Right ventricle myocardium inferior (tissue), 1 donor: ENCODE measurements at regions not wholly inside any gene's neighbourhood (a gene's known extent, or its start where the extent isn't known, plus 50 kb on each side); places are given as distances from the start of the nearest gene placed in this dataset.
A peak's percentile ranks its signal among the peaks of the same experiment; 100 is the strongest.

ENCODE experiments used
- ATAC-seq: fragments of 200-7000 bp; cut with Tn5 transposase; one replicate; pipeline ENCODE4 v1.9.1; 2020; ENCODE audit warnings: mild to moderate bottlenecking, moderate library complexity
- DNase-seq: peaks from one replicate; pipeline ENCODE4 v3.0.0; 2021; ENCODE audit errors: missing footprints
- intact Hi-C: fragments of 100-400 bp; cut with DNase I; formaldehyde crosslinking; loops from one replicate; pipeline ENCODE4 v1.11.0; 2022
- donor health status: DM: no; HTN: yes; CAD: no; lungs with severe emphysema.

DNA sequence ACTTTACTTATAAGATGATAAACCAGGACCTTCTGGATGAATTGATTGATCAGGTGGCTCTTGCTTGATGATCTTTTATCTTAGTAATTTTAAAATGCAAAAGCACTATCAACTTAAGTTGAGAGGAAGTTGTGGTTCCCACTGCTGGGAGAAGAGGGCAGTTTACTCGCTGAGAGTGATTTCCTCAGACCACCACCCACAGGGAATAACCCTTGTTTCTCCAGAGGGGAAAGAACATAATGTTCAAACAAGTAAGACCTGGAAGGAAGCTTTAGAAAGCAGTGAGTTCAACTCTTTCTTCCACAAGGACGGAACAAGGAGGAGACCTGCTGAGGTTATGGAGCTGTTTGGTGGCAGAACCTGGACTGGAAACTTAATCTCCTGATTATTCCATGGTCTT, 138.7 kb downstream of the FAM204A start:
- intact Hi-C loops = no loop called here
- no peak for DNase-seq
- no peak for ATAC-seq

DNA sequence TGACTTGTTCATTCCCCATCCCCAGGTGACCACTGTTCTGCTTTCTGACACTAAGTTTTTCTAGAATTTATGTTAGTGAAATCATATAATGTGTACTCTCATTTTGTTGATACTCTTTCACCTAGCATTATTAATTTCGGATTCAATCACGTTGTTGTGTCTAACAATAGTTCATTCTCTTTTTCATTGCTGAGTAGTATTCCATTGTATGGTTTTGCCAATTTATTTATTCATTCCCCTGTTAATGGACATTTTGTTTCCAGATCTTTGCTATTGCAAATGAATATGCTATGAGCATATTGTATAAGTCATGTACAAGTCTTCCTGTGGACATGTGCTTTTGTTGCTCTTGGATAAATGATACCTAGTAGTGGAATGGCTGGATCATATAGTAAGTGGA, 146.4 kb downstream of the FAM204A start:
- intact Hi-C loops = no loop called here
- DNase-seq (no peak), ATAC-seq (no peak)

DNA sequence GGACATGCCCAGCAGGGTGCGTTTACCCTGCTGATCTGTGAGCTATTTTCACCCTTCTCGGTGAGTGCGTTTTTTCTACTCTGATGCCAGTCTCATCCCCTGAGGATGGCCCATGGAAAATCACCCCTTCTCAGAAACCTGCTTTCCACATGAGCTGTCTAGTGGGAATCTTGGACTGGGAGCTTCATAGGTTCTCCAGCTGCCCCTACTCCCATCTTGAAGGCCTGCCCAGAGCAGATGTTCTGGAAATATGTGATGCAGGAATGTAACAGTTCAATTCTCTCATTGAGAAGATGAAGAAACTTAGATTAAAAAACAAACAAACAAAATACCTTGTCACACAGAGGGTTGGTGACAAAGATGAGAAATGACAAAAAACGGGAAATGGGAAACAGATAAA, 146.9 kb upstream of the RAB11FIP2 start:
- intact Hi-C loops = no loop called here
- ATAC-seq (no peak), DNase-seq (no peak)

DNA sequence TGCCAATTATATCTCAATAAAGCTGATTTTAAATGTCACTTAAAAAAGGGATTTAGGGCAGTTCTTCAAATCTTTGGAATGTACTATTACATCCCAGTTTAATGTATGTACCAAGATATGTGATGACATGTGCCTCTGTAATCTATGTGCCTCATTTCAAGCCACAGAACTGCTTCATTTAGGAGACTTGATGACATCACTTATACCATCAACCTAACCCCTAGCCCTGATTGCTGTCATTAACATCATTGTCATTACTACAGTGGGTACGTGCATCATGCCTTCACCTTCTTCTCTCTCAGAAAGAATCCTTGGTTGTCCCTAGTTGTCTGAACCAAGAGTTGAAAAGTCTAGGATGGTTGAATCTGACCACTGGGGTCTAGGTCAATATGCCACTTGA, 134.3 kb upstream of the RAB11FIP2 start:
- intact Hi-C loops = no loop called here
- ATAC-seq (no peak), DNase-seq (no peak)

DNA sequence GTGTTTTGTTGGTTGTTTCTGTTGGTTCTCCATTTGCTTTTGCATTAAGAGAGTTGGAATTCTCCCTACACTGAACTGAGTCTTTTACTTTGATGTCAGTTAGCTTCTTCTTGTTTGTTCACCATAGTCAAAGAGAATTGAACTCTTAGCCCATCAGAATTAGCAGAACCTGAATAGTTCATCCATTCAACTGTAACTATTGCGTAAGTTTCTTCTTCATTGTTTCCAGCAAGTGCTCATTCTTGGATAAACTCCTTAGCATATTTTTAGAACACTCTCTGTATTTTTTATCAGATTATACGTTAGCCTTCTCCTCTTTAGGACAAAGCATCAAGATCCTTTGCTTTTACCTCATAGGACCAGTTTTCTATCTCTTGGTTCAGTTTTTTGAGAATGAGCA, 128.4 kb upstream of the RAB11FIP2 start:
- intact Hi-C loops = no loop called here

DNA sequence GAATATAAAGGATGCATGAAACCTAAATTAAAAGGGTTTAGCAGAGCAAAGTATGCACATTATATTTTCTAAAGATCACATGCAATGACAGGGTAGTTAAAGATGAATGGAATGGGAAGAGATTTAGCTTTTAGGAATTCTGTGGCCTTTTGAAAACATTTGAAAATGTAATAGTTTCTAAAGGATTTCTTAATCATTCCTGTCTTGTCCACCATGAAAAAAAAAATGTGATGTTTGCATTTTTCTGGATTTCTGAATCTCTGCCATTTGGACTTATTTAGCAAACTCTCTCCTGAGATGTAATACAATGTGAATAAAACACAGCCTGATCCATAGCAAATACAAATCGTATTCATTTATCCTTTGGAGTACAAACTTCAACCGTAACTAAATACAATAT, 126.6 kb upstream of the RAB11FIP2 start:
- ATAC-seq = no peak
- DNase-seq = no peak
- intact Hi-C loops = no loop called here

More for the DNA sequence above, 128.4 kb upstream of the RAB11FIP2 start:
- no peak for ATAC-seq
- DNase-seq = no peak

DNA sequence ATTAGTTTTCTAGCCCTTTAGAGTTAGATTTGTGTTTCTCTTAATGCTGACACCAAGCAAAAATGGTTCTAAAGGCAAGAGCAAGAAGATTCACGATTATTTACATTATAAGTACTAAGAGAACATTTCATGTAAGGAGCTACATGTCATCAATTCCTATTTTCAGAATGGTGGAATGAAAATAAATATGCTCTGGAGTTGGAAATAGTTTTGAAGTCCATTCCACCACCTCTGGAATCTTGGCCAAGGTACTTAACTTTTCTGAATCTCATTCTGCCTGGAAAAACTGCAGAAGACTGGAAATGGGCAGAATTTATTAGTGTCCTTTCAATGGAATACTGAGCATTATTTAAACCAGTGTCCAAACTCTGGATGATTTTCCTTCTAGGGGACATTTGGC, 125.1 kb upstream of the RAB11FIP2 start:
- intact Hi-C loops = no loop called here
- ATAC-seq (no peak), DNase-seq (no peak)

DNA sequence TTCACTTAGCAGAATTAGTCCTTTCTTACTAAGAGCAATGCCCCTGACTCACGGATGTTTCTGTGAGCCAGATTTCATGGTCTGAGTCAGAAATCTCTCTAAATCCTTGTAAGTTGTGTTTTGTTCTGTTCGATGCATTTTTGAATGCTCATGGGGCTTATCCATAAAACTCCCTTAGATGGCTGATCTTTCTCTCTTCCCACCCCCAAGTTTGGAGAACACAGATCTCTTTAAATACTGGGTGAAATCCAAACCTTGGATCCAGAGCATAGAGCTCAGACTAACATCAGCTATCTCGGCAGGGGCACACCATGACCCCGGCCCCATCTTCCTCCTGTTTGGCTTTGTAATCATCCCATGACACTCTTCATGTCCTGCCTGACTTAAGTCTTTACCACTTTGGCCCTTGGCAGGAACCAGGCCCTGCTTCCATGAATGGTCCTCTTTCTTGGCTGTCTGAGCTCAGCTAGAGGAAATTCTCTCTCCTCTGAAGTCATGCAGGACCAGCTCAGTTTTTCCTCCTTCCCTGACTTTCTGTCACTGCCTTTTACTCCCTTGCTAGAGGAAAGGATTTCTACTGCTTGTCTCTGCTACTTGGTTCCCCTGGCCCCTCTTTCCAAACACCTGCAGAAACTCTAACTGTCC, 120.4 kb upstream of the RAB11FIP2 start:
- ATAC-seq (no peak), DNase-seq (no peak)
- intact Hi-C loops = no loop called here

DNA sequence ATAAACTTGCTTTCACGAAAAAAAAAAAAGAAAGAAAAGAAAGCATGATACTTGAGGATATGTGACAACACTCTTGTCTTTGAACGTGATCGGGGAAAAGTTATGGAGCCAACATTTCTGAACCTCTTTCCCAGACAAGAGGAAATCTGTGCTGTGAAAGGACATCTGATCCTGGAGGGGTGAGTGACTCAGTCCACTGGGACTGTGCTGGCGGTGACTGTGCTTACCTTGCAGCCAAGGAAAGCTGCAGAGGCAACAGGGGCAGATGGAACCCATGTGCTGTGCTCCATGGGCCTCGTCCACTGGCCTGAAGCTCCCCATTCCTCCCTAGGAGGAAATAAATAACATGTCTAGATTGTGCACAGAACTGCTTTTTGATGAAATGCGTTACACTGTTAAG, 116.5 kb upstream of the RAB11FIP2 start:
- intact Hi-C loops = no loop called here
- DNase-seq = no peak
- no peak for ATAC-seq

DNA sequence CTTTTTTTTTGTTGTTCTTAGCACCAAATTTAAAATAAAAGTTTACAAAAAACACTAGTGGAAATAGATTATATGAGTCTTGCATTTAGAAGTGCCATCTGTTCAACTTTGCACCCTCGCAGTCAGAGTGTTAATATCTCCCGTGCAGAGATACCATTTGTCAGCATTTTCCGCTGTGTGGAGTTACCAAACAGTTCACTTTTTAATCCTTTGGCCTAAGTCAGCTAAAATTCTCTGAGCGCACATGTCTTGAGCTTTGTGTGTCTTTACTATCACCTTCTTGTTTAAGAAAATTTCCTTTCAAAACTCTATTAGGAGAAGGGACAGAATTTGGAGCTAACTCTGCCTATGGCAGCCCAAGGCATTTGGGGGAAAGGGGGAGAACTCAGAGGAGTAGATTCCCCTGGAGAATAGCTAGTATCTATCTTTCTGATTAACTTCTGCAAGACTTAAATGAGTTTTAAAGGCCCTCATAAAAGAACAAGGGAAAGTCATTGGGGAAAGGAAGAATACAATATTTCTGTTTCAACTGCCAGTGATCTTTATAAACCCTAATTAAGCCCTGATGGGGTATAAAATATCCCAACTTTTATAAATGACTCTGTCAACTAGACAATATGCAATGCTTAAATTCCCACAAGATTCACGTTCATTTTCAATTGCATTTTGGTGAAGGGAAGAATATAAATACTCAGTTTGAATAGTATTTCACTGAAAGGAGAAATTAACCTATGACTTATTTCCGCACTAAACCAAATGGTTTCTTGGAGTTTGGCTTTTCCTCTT, 114.9 kb upstream of the RAB11FIP2 start:
- DNase-seq (no peak), ATAC-seq (no peak)
- intact Hi-C loops = no loop called here

DNA sequence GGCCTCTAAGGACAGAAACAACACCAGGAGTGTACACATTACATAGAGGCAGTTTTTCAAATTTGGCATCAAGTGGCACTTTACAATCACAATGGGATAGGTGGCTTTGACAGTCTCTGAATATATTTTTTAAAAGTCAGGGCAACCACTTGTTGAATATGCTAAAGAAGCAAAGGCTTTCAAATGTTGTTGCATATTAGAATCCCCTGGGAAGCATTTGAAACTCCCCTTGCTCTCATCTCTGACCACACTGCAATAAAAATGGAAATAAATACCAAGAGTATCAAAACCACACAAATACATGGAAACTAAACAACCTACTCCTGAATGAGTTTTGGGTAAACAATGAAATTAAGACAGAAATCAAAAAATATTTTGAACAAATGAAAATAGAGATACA, 106.5 kb upstream of the RAB11FIP2 start:
- DNase-seq (no peak), ATAC-seq (no peak)
- intact Hi-C loops = no loop called here

DNA sequence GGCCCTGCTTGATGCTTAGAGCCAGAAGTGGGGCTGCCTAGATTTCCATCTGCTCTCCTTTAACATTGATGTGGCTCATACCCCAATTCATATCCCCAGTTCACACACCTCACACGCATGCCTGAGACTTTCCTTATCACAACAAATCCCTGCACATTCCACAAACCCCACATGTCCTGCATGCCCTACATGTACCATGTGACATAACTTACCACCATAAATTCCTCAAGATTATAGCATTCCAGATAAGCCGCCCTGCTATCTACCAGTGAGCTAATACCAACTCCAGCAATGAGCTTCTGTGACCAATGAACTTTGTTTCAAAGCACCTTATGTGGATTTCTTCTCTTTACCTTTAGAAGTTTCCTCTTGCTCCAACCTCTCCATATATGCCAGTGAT, 104.7 kb upstream of the RAB11FIP2 start:
- no peak for DNase-seq

DNA sequence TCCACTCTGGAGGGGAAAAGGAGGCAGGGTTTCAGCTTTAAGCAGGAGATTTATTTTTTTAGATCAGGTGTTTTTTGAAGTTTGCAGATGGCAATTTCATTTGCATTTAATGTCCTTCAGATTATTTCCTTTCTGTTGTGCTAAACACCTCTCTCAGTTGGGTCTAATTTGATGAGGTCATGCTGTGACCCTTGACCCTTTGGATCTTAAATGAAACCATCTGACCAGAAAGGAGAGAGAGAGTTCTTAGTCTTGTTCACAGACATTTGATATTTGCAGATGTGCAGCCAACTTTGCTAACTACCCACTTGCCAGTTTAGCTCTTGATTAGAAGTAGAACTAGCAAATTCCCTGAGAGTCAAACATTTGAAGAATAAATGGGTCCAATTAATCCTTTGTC, 101.5 kb upstream of the RAB11FIP2 start:
- ATAC-seq = no peak
- intact Hi-C loops = no loop called here
- no peak for DNase-seq

More for the DNA sequence above, 104.7 kb upstream of the RAB11FIP2 start:
- no peak for ATAC-seq
- intact Hi-C loops = no loop called here

DNA sequence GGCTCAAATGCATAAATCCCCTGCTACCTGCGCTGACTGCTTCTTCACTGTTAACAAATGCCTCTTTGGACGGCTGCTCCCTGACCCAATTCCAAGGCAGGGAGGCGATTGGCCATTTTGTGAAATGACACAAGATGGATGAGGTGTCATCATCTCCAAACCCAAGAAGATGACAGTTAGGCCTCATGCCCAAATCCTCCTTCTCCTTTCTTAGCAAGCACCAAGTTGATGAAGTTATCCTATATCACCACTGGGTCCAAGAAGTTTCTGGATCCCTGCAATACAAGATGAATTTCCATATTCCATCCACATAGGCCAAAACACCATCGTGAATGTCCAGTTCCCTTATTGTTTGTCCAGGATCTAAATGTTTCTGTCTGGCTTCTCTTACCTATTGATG, 98.5 kb upstream of the RAB11FIP2 start:
- no peak for ATAC-seq
- intact Hi-C loops = no loop called here
- no peak for DNase-seq

DNA sequence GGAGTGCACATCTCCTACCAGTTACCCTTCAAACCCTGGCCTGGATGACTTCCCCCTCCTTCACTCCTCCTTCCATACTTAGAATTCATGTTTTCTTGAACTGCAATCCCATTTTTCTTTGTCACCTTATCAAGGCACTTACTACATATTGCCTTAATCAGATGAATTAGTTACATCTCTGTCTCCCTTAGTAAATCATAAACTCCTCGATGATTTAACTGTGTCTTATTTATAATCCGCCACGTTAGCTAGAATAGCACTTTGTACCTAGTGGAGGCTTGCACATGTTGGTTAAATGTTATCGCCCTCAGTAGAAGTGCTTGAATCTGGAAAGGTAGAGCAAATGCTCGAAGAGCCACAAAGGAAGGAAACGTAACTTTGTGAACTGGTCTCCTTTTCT, 94.7 kb upstream of the RAB11FIP2 start:
- intact Hi-C loops = no loop called here
- DNase-seq (no peak), ATAC-seq (no peak)

DNA sequence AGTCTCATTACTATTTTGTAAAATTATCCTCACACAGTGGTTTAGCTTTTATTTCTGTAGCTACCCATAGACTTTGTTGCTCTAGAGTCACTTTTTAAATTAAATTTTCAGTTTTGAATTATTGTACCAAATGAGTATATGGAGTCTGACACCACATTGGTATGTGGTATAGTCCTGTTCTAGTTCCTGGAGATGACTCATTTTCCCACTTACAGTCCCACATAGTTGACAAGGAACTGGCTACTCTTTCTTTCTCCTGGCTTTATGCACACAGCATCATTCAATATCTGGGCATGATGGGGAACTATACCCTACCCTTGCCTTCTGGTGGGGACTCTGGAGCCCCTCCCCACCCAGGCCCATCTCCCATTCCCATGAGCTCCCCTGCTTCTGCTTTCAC, 92.6 kb upstream of the RAB11FIP2 start:
- no peak for DNase-seq
- intact Hi-C loops = no loop called here
- no peak for ATAC-seq

DNA sequence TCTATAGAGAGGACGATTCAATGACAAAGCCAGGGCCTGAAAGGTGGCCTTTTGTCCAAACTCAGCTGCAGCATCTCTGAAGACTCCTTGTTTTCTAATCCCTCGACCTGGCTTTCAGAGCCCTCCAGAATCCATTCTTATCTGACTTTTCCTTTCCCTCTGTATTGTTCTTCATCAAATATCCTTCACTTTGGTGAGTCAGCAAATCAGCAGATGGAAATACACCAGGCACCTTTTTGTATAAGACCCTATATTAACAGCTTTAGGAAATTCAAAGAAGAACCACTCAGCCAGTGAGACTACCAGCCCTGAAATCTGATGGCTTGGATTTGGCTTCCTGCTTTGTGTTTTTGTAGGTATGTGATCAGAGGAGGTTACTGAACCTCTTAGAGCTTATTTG, 81.9 kb upstream of the RAB11FIP2 start:
- ATAC-seq = no peak
- DNase-seq = no peak
- intact Hi-C loops = no loop called here

DNA sequence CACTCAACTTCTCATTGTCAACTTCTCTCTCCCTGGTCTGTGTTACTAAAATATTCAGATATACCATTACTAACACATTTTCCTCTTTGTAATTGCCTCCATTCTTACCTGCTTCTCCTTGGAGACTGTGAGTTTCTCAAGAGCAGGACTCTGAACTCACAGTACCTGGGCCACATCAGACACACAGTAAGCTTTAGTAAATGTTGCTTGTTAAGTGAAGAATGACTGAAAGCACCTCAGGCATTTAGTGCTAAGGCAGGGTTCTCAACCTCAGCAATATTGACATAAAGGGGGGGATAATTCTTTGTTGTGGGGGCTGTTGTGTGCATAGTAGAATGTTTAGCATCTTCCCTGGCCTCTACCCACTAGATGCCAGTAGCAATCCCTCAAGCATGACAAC, 72.0 kb upstream of the RAB11FIP2 start:
- intact Hi-C loops = loop anchor here (5.0 kb wide), 1 partner anchor 71 kb away; the partner anchor contains the start of gene RAB11FIP2
- ATAC-seq = no peak
- no peak for DNase-seq

DNA sequence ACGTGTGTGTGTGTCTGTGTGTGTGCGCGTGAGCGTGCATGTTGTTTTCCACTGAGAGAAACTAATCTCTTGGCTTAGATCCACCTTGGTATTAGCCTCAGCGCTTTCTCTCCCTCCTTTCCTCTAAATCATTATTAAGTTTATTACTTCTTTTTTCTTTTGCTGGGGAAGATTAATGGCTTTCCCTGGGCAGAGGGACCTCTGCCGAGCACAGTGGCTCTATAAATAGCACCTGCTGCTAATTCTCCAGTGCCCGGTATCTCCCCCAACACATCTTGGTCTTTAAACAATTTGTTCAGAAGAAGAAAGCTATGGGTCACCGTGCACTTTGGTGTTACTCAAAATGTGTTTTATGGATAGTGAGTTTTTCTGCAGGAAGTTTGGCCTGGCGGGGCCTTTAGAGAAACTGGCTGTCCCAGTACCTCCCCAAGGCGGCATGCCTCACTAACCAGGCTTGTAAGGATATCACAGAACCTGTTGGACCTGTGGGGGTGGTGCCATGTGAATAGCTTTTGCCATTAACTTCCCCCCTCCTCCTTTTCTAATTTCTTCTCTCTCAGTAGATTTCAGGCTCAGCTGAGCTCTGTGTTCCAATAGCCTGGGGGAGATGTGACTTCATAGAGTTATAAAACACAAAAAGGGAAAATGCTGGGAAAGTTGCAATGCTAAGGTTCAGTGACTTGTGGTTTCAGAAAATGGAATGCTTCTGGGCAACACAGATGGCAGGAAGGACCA, 70.1 kb upstream of the RAB11FIP2 start:
- intact Hi-C loops = loop anchor here (5.0 kb wide), 1 partner anchor 70 kb away; the partner anchor contains the start of gene RAB11FIP2
- peak; percentile 15 for ATAC-seq
- no peak for DNase-seq

DNA sequence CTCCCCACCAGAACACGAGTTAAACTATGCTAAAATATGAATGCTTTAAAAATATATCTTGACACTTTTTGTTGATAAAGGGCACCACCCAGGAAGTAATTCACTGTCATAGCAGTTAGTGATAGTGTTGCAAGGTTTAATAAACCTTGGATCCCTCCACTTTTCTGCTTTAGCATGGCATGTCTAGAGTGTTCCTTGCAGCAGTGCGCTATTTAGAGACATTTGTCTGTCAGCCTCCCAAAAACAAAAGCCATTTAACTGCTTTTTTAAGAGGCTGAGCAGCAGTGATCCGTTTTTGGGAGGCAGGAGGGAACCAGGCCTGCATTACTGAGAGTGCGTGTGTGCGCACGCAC, 69.6 kb upstream of the RAB11FIP2 start:
- ATAC-seq = peak; percentile 27
- DNase-seq = no peak
- intact Hi-C loops = loop anchor here (5.0 kb wide), 1 partner anchor 69 kb away; the partner anchor contains the start of gene RAB11FIP2
